ENCODE measurements at regions not wholly inside any gene's neighbourhood (a gene's known extent, or its start where the extent isn't known, plus 50 kb on each side); places are given as distances from the start of the nearest gene placed in this dataset.

DNA sequence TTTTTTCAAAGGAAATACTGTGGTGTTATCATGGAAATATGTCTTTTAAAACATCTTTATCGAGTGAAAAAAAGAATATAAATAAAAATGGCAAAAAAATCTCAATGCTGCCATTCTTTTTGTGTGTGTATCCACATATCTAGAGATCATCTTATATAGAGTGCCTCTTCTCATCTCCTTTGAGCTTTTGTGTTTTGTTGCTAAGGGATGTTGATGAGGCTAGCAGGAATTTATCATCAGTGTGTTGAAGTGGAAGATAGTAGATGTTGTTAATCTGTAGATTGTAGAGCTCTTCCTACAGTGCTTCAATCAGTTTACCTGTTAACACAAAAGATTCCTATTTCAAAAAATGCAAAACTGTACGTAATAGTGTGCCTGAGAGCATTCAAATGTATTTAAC, 1738.0 kb upstream of the SEL1L start:
- TF ChIP-seq, protein P1, sequence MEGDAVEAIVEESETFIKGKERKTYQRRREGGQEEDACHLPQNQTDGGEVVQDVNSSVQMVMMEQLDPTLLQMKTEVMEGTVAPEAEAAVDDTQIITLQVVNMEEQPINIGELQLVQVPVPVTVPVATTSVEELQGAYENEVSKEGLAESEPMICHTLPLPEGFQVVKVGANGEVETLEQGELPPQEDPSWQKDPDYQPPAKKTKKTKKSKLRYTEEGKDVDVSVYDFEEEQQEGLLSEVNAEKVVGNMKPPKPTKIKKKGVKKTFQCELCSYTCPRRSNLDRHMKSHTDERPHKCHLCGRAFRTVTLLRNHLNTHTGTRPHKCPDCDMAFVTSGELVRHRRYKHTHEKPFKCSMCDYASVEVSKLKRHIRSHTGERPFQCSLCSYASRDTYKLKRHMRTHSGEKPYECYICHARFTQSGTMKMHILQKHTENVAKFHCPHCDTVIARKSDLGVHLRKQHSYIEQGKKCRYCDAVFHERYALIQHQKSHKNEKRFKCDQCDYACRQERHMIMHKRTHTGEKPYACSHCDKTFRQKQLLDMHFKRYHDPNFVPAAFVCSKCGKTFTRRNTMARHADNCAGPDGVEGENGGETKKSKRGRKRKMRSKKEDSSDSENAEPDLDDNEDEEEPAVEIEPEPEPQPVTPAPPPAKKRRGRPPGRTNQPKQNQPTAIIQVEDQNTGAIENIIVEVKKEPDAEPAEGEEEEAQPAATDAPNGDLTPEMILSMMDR (IDR thresholded peaks at IDR 0.05), result no peak
- no peak for TF ChIP-seq POLR2A (IDR thresholded peaks at IDR 0.05)
